SK-N-SH (cell line): ENCODE measurements at regions not wholly inside any gene's neighbourhood (a gene's known extent, or its start where the extent isn't known, plus 50 kb on each side); places are given as distances from the start of the nearest gene placed in this dataset.
A peak's percentile ranks its signal among the peaks of the same experiment; 100 is the strongest.

ENCODE experiments used
- CTCF ChIA-PET: fragments of 300-600, 350-600 bp; formaldehyde crosslinking; extraction: SDS; loops from one replicate; lab custom pipeline; 2021; lab: Yijun Ruan, JAX
- POLR2A ChIA-PET: fragments of 350-600 bp; sonication (Branson Sonifier 250); formaldehyde crosslinking; extraction: SDS; loops from one replicate; lab custom pipeline; 2020; ENCODE audit warnings: antibody characterized with exemption, inconsistent platforms; lab: Yijun Ruan, JAX
- DNase-seq: peaks from one replicate; pipeline ENCODE4 v3.0.0; 2012
- H2AFZ ChIP-seq: fragments of 200-600 bp; sonication (generic); 2 replicates; pipeline ENCODE4 v1.8.1; 2016; ENCODE audit warnings: antibody characterized with exemption, mild to moderate bottlenecking, low read depth
- H3F3A ChIP-seq: fragments of 200-600 bp; sonication (generic); replicated peaks from 2 replicates; pipeline ENCODE3; 2016; ENCODE audit warnings: antibody characterized with exemption, mild to moderate bottlenecking; ENCODE audit not compliant: insufficient read depth
- H3K27ac ChIP-seq, 2 experiments: fragments of 200-500 bp in 1 of 2; fragments of 200-600 bp in 1 of 2; sonication (Bioruptor generic) in 1 of 2; sonication (generic), shearing (Covaris generic) in 1 of 2; 2 replicates each; pipeline versions ENCODE4 v1.5.1 to v1.6.1; 2014 to 2016; ENCODE audit warnings: low read depth in 2 of 2, inconsistent platforms in 1 of 2, low read length in 1 of 2, mild to moderate bottlenecking in 1 of 2, mixed read lengths in 1 of 2
- H3K27me3 ChIP-seq: fragments of 200-600 bp; sonication (generic), shearing (Covaris generic); 2 replicates; pipeline ENCODE4 v1.6.1; 2016; ENCODE audit warnings: mixed run types; ENCODE audit not compliant: insufficient read depth
- H3K36me3 ChIP-seq, 2 experiments: fragments of 200-500 bp in 1 of 2; fragments of 200-600 bp in 1 of 2; sonication (Bioruptor generic) in 1 of 2; sonication (generic) in 1 of 2; replicated peaks in 1 of 2; 2 replicates each; pipeline versions ENCODE3 to v1.5.1; 2014 to 2016; ENCODE audit warnings: low read length in 1 of 2, mild to moderate bottlenecking in 1 of 2; ENCODE audit not compliant: insufficient read depth in 2 of 2, control insufficient read depth in 1 of 2
- H3K4me1 ChIP-seq, 2 experiments: fragments of 200-500 bp in 1 of 2; fragments of 200-600 bp in 1 of 2; sonication (Bioruptor generic) in 1 of 2; sonication (generic), shearing (Covaris generic) in 1 of 2; 2 replicates each; pipeline versions ENCODE4 v1.5.1 to v1.6.1; 2014 to 2016; ENCODE audit warnings: low read depth in 1 of 2, low read length in 1 of 2, mixed run types in 1 of 2; ENCODE audit not compliant: insufficient read depth in 2 of 2, control insufficient read depth in 1 of 2
- H3K4me2 ChIP-seq: fragments of 200-600 bp; sonication (generic), shearing (Covaris generic); 2 replicates; pipeline ENCODE4 v1.6.1; 2017; ENCODE audit warnings: mixed run types
- H3K4me3 ChIP-seq, 2 experiments: fragments of 200-500 bp in 1 of 2; fragments of 200-600 bp in 1 of 2; sonication (Bioruptor generic) in 1 of 2; sonication (generic), shearing (Covaris generic) in 1 of 2; 2 replicates each; pipeline versions ENCODE4 v1.5.1 to v1.8.1; 2014 to 2016; ENCODE audit warnings: low read depth in 2 of 2, inconsistent platforms in 1 of 2, low read length in 1 of 2, mild to moderate bottlenecking in 1 of 2, mixed read lengths in 1 of 2, moderate library complexity in 1 of 2
- H3K79me2 ChIP-seq: fragments of 200-600 bp; sonication (generic); 2 replicates; pipeline ENCODE4 v1.8.1; 2017; ENCODE audit warnings: mild to moderate bottlenecking; ENCODE audit not compliant: insufficient read depth
- H3K9ac ChIP-seq: fragments of 200-600 bp; sonication (generic); 2 replicates; pipeline ENCODE4 v1.6.1; 2017; ENCODE audit warnings: mixed run types
- H3K9me2 ChIP-seq: fragments of 200-600 bp; sonication (generic); 2 replicates; pipeline ENCODE4 v1.6.1; 2017; ENCODE audit warnings: mixed run types
- H3K9me3 ChIP-seq: fragments of 200-600 bp; sonication (generic); 2 replicates; pipeline ENCODE4 v1.6.1; 2017; ENCODE audit warnings: mixed run types, mild to moderate bottlenecking, moderate library complexity
- H4K20me1 ChIP-seq: fragments of 200-600 bp; sonication (generic); 2 replicates; pipeline ENCODE4 v1.6.1; 2017; ENCODE audit warnings: mild to moderate bottlenecking, mixed run types; ENCODE audit not compliant: insufficient read depth
- FOXM1 ChIP-seq: IDR thresholded peaks from 2 replicates; pipeline ENCODE4 v1.4.0; 2012; ENCODE audit warnings: low read depth, mild to moderate bottlenecking
- GABPA ChIP-seq: IDR thresholded peaks from 2 replicates; pipeline ENCODE4 v1.4.0; 2012; ENCODE audit warnings: low read depth, mild to moderate bottlenecking
- GATA2 ChIP-seq: sonication (generic); formaldehyde crosslinking; IDR thresholded peaks from 2 replicates; pipeline ENCODE4 v1.5.0; 2020; ENCODE audit warnings: mild to moderate bottlenecking, missing genetic modification reagents
- IRF3 ChIP-seq: fragments of 150-350 bp; IDR thresholded peaks from 2 replicates; pipeline ENCODE4 v1.6.1; 2016; ENCODE audit warnings: mild to moderate bottlenecking, low read depth, low read length
- JUND ChIP-seq: IDR thresholded peaks from 2 replicates; pipeline ENCODE4 v1.4.0; 2012
- MEF2A ChIP-seq: IDR thresholded peaks from 2 replicates; pipeline ENCODE4 v1.4.0; 2012; ENCODE audit warnings: low read depth, borderline replicate concordance
- MXI1 ChIP-seq: IDR thresholded peaks from 2 replicates; pipeline ENCODE4 v1.6.1; 2012; ENCODE audit warnings: mild to moderate bottlenecking, low read depth, low read length, improper control_type of control experiment
- NFIC ChIP-seq: IDR thresholded peaks from 2 replicates; pipeline ENCODE4 v1.4.0; 2012; ENCODE audit warnings: borderline replicate concordance
- PBX3 ChIP-seq: IDR thresholded peaks from 2 replicates; pipeline ENCODE4; 2012
- RAD21 ChIP-seq: IDR thresholded peaks from 2 replicates; pipeline ENCODE4 v1.6.1; 2012; ENCODE audit warnings: mild to moderate bottlenecking, low read length
- RCOR1 ChIP-seq: fragments of 150-350 bp; IDR thresholded peaks from 2 replicates; pipeline ENCODE4 v1.6.1; 2017; ENCODE audit warnings: antibody characterized with exemption, low read length
- REST ChIP-seq: IDR thresholded peaks from 2 replicates; pipeline ENCODE4 v1.6.1; 2012; ENCODE audit warnings: mild to moderate bottlenecking, low read depth, low read length, moderate library complexity
- RFX5 ChIP-seq: IDR thresholded peaks from 2 replicates; pipeline ENCODE4 v1.6.1; 2012; ENCODE audit warnings: mild to moderate bottlenecking, improper control_type of control experiment, low read length
- SIN3A ChIP-seq: IDR thresholded peaks from 2 replicates; pipeline ENCODE4 v1.6.1; 2012; ENCODE audit warnings: low read depth, mild to moderate bottlenecking, low read length, moderate library complexity, borderline replicate concordance
- SMC3 ChIP-seq: IDR thresholded peaks from 2 replicates; pipeline ENCODE4 v1.6.1; 2012; ENCODE audit warnings: low read depth, low read length, improper control_type of control experiment
- TCF12 ChIP-seq: IDR thresholded peaks from 2 replicates; pipeline ENCODE4 v1.4.0; 2012
- TEAD4 ChIP-seq: IDR thresholded peaks from 2 replicates; pipeline ENCODE4 v1.4.0; 2012; ENCODE audit warnings: mild to moderate bottlenecking, borderline replicate concordance; ENCODE audit not compliant: insufficient read depth
- USF1 ChIP-seq: IDR thresholded peaks from 2 replicates; pipeline ENCODE4 v1.4.0; 2012; ENCODE audit warnings: low read depth, borderline replicate concordance
- ZBTB33 ChIP-seq: IDR thresholded peaks from 2 replicates; pipeline ENCODE4 v1.4.0; 2012; ENCODE audit warnings: low read depth, borderline replicate concordance
- WGBS: methylation state at CpG from one replicate; pipeline ENCODE4 v1.1.6; 2017; ENCODE audit warnings: low lambda C conversion rate; 5-methylcytosine and 5-hydroxymethylcytosine counted together

GRCh38 chr21:28617300-28617699 is 375.4 kb downstream of the LTN1 start:
- TF ChIP-seq RCOR1, result no peak
- no peak for TF ChIP-seq RAD21
- TF ChIP-seq ZBTB33, result no peak
- TF ChIP-seq TEAD4, result no peak
- no peak for TF ChIP-seq TCF12
- TF ChIP-seq MEF2A, result no peak
- no peak for TF ChIP-seq USF1
- no peak for TF ChIP-seq JUND
- TF ChIP-seq RFX5, result no peak
- no peak for TF ChIP-seq IRF3
- no peak for TF ChIP-seq FOXM1
- no peak for TF ChIP-seq PBX3
- Histone ChIP-seq H3K9me3 (no peaks in the 10 kb centered on the region), H4K20me1 (no peaks in the 10 kb centered on the region), H2AFZ (no peak overlapping the region), H3K27me3 (no peaks in the 10 kb centered on the region), H3K4me3 (no peak overlapping the region), H3K79me2 (no peaks in the 10 kb centered on the region), H3K4me2 (no peak overlapping the region), H3K9me2 (no peaks in the 10 kb centered on the region), H3F3A (peaks cover 19% of the 10 kb centered on the region), H3K9ac (no peak overlapping the region), H3K4me1 (peaks cover 0 to 16% of the 10 kb centered on the region in 2 experiments; a peak in 3 of 4 replicates), H3K36me3 (no peaks in the 10 kb centered on the region), H3K27ac (no peak overlapping the region)
- ChIA-PET CTCF (interaction anchor here (0.6 kb wide), 1 partner anchor 250 kb away, joined by 3 read pairs; no protein-coding TSS in a partner anchor), POLR2A (no interaction called here)
- WGBS, result 100% methylated on average over 1 of the region's 1 CpG
- no peak for DNase-seq

GRCh38 chr21:28615276-28615675 is 377.4 kb downstream of the LTN1 start:
- Histone ChIP-seq H3K9ac (peak overlapping the region; percentile 35; the same call in 1 of the 2 replicates), H3K9me3 (no peaks in the 10 kb centered on the region), H2AFZ (peak overlapping the region; percentile 58; the same call in 1 of the 2 replicates), H3K4me2 (peak overlapping the region; percentile 70), H3K4me1 (peaks cover 0 to 16% of the 10 kb centered on the region in 2 experiments; a peak in 3 of 4 replicates), H3K27ac (peak overlapping the region in 1 of 2 experiments; percentile 74; a peak in 2 of 4 replicates), H3K79me2 (no peaks in the 10 kb centered on the region), H3K27me3 (no peaks in the 10 kb centered on the region), H3K9me2 (no peaks in the 10 kb centered on the region), H3K4me3 (no peak overlapping the region), H4K20me1 (no peaks in the 10 kb centered on the region), H3K36me3 (no peaks in the 10 kb centered on the region), H3F3A (peaks cover 19% of the 10 kb centered on the region)
- DNase-seq, result no peak
- POLR2A ChIA-PET, result no interaction called here
- CTCF ChIA-PET, result no interaction called here
- WGBS, result 37% methylated on average over 3 of the region's 3 CpGs
- TF ChIP-seq NFIC (no peak), USF1 (no peak), MEF2A (no peak), GATA2 (CRISPR knock-in tag) (no peak), JUND (peak; percentile 58), SMC3 (no peak), GABPA (no peak), REST (no peak), MXI1 (no peak), SIN3A (no peak)
